Upper lobe of left lung (tissue), 4 donors: ENCODE measurements at regions not wholly inside any gene's neighbourhood (a gene's known extent, or its start where the extent isn't known, plus 50 kb on each side); places are given as distances from the start of the nearest gene placed in this dataset.

Experiments
- EP300 ChIP-seq, 4 donors: sonication (generic); formaldehyde crosslinking; IDR thresholded peaks; one replicate each; pipeline ENCODE4 v1.5.1; 2017; ENCODE audit warnings: antibody characterized with exemption in 4 of 4, control low read depth in 2 of 4
- POLR2A ChIP-seq, 4 donors: fragments of 450-650 bp; IDR thresholded peaks; one replicate each; pipeline ENCODE4 v1.5.1; 2016 to 2017; ENCODE audit warnings: antibody characterized with exemption in 4 of 4, mild to moderate bottlenecking in 2 of 4
- POLR2AphosphoS5 ChIP-seq, 2 donors: sonication (generic); formaldehyde crosslinking; IDR thresholded peaks; one replicate each; pipeline ENCODE4 v1.5.1; 2017; ENCODE audit warnings: antibody characterized with exemption in 2 of 2
- TF ChIP-seq, protein P1 (sequence below), 6 experiments: fragments of 450-650 bp in 4 of 6; fragments of 200-600 bp in 2 of 6; sonication (generic) in 2 of 6; IDR thresholded peaks; one replicate each; pipeline ENCODE4 v1.5.1; 2016 to 2019; ENCODE audit warnings: antibody characterized with exemption in 6 of 6

DNA sequence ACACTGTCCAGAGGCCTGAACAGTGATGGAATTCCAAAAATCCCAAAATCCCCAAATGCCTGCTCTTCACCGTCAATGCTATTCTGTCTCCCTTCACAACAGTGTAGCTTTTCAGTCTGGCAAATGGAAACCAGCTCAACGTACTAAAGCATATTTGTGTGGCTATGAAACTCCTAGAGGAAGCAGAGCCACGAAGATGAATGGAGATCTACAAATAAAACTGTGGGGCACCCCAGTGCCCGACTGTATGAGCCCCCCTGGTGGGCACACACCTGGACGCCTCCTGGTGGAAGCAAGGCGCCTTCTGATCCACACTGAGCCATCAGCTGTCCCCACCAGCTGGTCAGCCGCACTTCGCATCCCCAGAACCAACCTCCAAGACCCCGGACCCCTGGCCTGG lies 129.1 kb upstream of the SOD1 start:
- TF ChIP-seq POLR2A (IDR thresholded peaks at IDR 0.05) (no peak), EP300 (IDR thresholded peaks at IDR 0.05) (no peak), POLR2AphosphoS5 (IDR thresholded peaks at IDR 0.05) (no peak)
- TF ChIP-seq, protein P1, sequence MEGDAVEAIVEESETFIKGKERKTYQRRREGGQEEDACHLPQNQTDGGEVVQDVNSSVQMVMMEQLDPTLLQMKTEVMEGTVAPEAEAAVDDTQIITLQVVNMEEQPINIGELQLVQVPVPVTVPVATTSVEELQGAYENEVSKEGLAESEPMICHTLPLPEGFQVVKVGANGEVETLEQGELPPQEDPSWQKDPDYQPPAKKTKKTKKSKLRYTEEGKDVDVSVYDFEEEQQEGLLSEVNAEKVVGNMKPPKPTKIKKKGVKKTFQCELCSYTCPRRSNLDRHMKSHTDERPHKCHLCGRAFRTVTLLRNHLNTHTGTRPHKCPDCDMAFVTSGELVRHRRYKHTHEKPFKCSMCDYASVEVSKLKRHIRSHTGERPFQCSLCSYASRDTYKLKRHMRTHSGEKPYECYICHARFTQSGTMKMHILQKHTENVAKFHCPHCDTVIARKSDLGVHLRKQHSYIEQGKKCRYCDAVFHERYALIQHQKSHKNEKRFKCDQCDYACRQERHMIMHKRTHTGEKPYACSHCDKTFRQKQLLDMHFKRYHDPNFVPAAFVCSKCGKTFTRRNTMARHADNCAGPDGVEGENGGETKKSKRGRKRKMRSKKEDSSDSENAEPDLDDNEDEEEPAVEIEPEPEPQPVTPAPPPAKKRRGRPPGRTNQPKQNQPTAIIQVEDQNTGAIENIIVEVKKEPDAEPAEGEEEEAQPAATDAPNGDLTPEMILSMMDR (IDR thresholded peaks at IDR 0.05): no peak
